ENCODE measurements at regions not wholly inside any gene's neighbourhood (a gene's known extent, or its start where the extent isn't known, plus 50 kb on each side); places are given as distances from the start of the nearest gene placed in this dataset.

DNA sequence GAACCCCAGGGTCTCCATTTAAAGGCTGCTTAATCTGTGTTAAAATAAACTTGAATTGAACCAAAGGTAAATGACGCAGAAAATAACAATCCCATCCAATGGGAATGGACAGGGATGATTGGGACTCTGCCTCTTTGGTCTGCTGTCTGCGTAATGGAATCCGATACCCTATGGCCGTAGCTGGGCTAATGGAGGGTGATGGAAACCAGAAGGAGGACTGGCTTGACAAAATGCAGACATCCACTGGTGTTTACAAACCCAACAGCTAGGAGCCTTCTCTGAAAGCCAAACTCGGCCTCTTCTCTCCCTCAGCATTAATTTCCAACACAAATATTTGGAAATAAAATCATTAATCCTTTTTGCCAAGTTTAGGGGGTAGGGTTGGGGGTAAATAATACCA, 162.2 kb upstream of the CHST15 start:
- H3K79me2 ChIP-seq (replicated peaks; ENCODE audit: insufficient read depth): no peaks in the 10 kb centered on the region
- H3K4me3 ChIP-seq: no peak overlapping the region
- Mint-ChIP-seq H3K9me3 (peaks cover 5% of the 10 kb centered on the region; the same call in 1 of the 3 replicates), H3K36me3 (ENCODE audit: low read depth) (no peaks in the 10 kb centered on the region), H3K4me3 (no peak overlapping the region), H3K4me1 (no peaks in the 10 kb centered on the region), H3K27ac (no peak overlapping the region), H3K27me3 (ENCODE audit: insufficient read depth, low read depth, poor library complexity) (peaks cover 13% of the 10 kb centered on the region)
- DNase-seq (ENCODE audit: low spot score): no peak
- no peaks in the 10 kb centered on the region for H3K27me3 ChIP-seq (ENCODE audit: insufficient read depth)
- H4K20me1 ChIP-seq (replicated peaks; ENCODE audit: insufficient read depth): no peaks in the 10 kb centered on the region
- no peaks in the 10 kb centered on the region for H3F3A ChIP-seq (replicated peaks; ENCODE audit: low read depth)
- no peaks in the 10 kb centered on the region for H3K9me2 ChIP-seq (ENCODE audit: insufficient read depth)
- H3K36me3 ChIP-seq (ENCODE audit: insufficient read depth): no peaks in the 10 kb centered on the region
- H3K27ac ChIP-seq (ENCODE audit: low read depth): no peak overlapping the region
- no peak overlapping the region for H3K4me2 ChIP-seq
- no peaks in the 10 kb centered on the region for H3K4me1 ChIP-seq (ENCODE audit: insufficient read depth)
- ATAC-seq: no peak
- H2AFZ ChIP-seq: no peak overlapping the region
- TF ChIP-seq, protein P1, sequence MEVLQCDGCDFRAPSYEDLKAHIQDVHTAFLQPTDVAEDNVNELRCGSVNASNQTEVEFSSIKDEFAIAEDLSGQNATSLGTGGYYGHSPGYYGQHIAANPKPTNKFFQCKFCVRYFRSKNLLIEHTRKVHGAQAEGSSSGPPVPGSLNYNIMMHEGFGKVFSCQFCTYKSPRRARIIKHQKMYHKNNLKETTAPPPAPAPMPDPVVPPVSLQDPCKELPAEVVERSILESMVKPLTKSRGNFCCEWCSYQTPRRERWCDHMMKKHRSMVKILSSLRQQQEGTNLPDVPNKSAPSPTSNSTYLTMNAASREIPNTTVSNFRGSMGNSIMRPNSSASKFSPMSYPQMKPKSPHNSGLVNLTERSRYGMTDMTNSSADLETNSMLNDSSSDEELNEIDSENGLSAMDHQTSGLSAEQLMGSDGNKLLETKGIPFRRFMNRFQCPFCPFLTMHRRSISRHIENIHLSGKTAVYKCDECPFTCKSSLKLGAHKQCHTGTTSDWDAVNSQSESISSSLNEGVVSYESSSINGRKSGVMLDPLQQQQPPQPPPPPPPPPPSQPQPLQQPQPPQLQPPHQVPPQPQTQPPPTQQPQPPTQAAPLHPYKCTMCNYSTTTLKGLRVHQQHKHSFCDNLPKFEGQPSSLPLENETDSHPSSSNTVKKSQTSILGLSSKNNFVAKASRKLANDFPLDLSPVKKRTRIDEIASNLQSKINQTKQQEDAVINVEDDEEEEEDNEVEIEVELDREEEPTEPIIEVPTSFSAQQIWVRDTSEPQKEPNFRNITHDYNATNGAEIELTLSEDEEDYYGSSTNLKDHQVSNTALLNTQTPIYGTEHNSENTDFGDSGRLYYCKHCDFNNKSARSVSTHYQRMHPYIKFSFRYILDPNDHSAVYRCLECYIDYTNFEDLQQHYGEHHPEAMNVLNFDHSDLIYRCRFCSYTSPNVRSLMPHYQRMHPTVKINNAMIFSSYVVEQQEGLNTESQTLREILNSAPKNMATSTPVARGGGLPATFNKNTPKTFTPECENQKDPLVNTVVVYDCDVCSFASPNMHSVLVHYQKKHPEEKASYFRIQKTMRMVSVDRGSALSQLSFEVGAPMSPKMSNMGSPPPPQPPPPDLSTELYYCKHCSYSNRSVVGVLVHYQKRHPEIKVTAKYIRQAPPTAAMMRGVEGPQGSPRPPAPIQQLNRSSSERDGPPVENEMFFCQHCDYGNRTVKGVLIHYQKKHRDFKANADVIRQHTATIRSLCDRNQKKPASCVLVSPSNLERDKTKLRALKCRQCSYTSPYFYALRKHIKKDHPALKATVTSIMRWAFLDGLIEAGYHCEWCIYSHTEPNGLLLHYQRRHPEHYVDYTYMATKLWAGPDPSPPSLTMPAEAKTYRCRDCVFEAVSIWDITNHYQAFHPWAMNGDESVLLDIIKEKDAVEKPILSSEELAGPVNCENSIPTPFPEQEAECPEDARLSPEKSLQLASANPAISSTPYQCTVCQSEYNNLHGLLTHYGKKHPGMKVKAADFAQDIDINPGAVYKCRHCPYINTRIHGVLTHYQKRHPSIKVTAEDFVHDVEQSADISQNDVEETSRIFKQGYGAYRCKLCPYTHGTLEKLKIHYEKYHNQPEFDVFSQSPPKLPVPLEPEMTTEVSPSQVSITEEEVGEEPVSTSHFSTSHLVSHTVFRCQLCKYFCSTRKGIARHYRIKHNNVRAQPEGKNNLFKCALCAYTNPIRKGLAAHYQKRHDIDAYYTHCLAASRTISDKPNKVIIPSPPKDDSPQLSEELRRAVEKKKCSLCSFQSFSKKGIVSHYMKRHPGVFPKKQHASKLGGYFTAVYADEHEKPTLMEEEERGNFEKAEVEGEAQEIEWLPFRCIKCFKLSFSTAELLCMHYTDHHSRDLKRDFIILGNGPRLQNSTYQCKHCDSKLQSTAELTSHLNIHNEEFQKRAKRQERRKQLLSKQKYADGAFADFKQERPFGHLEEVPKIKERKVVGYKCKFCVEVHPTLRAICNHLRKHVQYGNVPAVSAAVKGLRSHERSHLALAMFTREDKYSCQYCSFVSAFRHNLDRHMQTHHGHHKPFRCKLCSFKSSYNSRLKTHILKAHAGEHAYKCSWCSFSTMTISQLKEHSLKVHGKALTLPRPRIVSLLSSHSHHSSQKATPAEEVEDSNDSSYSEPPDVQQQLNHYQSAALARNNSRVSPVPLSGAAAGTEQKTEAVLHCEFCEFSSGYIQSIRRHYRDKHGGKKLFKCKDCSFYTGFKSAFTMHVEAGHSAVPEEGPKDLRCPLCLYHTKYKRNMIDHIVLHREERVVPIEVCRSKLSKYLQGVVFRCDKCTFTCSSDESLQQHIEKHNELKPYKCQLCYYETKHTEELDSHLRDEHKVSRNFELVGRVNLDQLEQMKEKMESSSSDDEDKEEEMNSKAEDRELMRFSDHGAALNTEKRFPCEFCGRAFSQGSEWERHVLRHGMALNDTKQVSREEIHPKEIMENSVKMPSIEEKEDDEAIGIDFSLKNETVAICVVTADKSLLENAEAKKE (CRISPR knock-in tag; IDR thresholded peaks at IDR 0.05): no peak
- TF ChIP-seq CREB1 (CRISPR knock-in tag; IDR thresholded peaks at IDR 0.05; ENCODE audit: low read depth) (no peak), STAT1 (IDR thresholded peaks at IDR 0.05; ENCODE audit: unreplicated experiment) (no peak), EZH2 (IDR thresholded peaks at IDR 0.05; ENCODE audit: low read depth, unreplicated experiment) (no peak), JUNB (IDR thresholded peaks at IDR 0.05; ENCODE audit: unreplicated experiment) (no peak), NANOG (IDR thresholded peaks at IDR 0.05; ENCODE audit: borderline replicate concordance) (no peak)
- TF ChIP-seq, protein P2, sequence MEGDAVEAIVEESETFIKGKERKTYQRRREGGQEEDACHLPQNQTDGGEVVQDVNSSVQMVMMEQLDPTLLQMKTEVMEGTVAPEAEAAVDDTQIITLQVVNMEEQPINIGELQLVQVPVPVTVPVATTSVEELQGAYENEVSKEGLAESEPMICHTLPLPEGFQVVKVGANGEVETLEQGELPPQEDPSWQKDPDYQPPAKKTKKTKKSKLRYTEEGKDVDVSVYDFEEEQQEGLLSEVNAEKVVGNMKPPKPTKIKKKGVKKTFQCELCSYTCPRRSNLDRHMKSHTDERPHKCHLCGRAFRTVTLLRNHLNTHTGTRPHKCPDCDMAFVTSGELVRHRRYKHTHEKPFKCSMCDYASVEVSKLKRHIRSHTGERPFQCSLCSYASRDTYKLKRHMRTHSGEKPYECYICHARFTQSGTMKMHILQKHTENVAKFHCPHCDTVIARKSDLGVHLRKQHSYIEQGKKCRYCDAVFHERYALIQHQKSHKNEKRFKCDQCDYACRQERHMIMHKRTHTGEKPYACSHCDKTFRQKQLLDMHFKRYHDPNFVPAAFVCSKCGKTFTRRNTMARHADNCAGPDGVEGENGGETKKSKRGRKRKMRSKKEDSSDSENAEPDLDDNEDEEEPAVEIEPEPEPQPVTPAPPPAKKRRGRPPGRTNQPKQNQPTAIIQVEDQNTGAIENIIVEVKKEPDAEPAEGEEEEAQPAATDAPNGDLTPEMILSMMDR (conservative IDR thresholded peaks at IDR 0.05; ENCODE audit: low read depth in 2 of 2): no peak
- TF ChIP-seq, protein P3, sequence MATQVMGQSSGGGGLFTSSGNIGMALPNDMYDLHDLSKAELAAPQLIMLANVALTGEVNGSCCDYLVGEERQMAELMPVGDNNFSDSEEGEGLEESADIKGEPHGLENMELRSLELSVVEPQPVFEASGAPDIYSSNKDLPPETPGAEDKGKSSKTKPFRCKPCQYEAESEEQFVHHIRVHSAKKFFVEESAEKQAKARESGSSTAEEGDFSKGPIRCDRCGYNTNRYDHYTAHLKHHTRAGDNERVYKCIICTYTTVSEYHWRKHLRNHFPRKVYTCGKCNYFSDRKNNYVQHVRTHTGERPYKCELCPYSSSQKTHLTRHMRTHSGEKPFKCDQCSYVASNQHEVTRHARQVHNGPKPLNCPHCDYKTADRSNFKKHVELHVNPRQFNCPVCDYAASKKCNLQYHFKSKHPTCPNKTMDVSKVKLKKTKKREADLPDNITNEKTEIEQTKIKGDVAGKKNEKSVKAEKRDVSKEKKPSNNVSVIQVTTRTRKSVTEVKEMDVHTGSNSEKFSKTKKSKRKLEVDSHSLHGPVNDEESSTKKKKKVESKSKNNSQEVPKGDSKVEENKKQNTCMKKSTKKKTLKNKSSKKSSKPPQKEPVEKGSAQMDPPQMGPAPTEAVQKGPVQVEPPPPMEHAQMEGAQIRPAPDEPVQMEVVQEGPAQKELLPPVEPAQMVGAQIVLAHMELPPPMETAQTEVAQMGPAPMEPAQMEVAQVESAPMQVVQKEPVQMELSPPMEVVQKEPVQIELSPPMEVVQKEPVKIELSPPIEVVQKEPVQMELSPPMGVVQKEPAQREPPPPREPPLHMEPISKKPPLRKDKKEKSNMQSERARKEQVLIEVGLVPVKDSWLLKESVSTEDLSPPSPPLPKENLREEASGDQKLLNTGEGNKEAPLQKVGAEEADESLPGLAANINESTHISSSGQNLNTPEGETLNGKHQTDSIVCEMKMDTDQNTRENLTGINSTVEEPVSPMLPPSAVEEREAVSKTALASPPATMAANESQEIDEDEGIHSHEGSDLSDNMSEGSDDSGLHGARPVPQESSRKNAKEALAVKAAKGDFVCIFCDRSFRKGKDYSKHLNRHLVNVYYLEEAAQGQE (IDR thresholded peaks at IDR 0.05; ENCODE audit: unreplicated experiment): no peak
